22Rv1 (cell line): ENCODE measurements at regions not wholly inside any gene's neighbourhood (a gene's known extent, or its start where the extent isn't known, plus 50 kb on each side); places are given as distances from the start of the nearest gene placed in this dataset.

Experiments
- H3K27ac ChIP-seq: fragments of 450-650 bp; 2 replicates; pipeline ENCODE4 v1.5.1; 2017
- ZFX ChIP-seq: fragments of 450-650 bp; IDR thresholded peaks from 2 replicates; pipeline ENCODE4 v1.6.1; 2017; ENCODE audit warnings: antibody characterized with exemption, borderline replicate concordance
- TF ChIP-seq, protein P1 (sequence below): fragments of 450-650 bp; IDR thresholded peaks from 2 replicates; pipeline ENCODE4 v1.5.1; 2017; ENCODE audit warnings: mild to moderate bottlenecking

GRCh38 chr15:29945943-29946596, 123.8 kb upstream of the TJP1 start:
- no peak overlapping the region for H3K27ac ChIP-seq
- TF ChIP-seq ZFX: no peak
- TF ChIP-seq, protein P1, sequence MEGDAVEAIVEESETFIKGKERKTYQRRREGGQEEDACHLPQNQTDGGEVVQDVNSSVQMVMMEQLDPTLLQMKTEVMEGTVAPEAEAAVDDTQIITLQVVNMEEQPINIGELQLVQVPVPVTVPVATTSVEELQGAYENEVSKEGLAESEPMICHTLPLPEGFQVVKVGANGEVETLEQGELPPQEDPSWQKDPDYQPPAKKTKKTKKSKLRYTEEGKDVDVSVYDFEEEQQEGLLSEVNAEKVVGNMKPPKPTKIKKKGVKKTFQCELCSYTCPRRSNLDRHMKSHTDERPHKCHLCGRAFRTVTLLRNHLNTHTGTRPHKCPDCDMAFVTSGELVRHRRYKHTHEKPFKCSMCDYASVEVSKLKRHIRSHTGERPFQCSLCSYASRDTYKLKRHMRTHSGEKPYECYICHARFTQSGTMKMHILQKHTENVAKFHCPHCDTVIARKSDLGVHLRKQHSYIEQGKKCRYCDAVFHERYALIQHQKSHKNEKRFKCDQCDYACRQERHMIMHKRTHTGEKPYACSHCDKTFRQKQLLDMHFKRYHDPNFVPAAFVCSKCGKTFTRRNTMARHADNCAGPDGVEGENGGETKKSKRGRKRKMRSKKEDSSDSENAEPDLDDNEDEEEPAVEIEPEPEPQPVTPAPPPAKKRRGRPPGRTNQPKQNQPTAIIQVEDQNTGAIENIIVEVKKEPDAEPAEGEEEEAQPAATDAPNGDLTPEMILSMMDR: no peak

GRCh38 chr15:29944925-29945324, 122.7 kb upstream of the TJP1 start:
- TF ChIP-seq, protein P1: no peak
- TF ChIP-seq ZFX: no peak
- no peak overlapping the region for H3K27ac ChIP-seq

DNA sequence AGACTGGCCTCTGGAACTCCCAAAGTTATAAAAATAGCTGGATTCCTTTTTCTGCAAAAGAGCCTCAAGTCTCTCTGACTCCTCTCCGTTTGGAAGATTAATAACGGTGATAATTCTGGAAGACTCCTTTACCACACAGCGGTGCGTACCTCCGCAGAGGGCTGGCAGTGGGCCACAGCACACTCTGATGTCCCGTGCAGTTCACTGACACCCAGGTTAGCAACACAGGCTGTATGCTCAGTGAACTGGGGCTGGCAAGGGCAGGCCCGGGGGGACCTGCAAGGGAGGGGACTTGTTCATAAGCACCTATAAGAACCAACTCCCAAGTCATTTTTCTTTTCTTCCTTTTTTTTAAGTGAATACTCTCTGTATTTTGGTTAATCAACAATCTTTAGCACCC, 120.3 kb upstream of the TJP1 start:
- TF ChIP-seq, protein P1: no peak; the same call in 1 of the 2 replicates
- TF ChIP-seq ZFX: no peak
- no peak overlapping the region for H3K27ac ChIP-seq

GRCh38 chr15:29942143-29942542, 119.9 kb upstream of the TJP1 start:
- TF ChIP-seq, protein P1: peak; percentile 31
- no peak for TF ChIP-seq ZFX
- H3K27ac ChIP-seq: no peak overlapping the region

DNA sequence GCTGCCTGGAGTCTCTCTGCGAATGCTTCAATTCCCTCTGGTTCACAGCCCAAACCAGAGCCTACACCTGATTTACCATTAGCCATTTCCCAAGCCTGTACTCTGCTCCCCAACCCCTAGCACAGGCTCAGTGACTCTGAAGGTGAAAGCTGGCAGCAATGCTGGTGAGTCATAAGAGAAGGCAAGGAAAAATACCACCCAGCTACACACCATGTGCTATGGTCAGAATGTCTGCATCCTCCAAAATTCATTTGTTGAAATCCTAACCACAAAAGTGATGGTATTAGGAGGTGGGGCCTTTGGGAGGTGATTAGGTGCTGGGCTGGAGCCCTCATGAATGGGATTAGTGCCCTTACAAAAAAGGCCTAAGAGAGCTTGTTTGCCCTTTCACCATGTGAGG, 117.1 kb upstream of the TJP1 start:
- TF ChIP-seq ZFX: no peak
- TF ChIP-seq, protein P1: no peak
- H3K27ac ChIP-seq: no peak overlapping the region

- TF ChIP-seq ZFX: no peak
- TF ChIP-seq, protein P1: no peak
- H3K27ac ChIP-seq: no peak overlapping the region
Observed at GRCh38 chr15:29938361-29939335, 116.4 kb upstream of the TJP1 start.

DNA sequence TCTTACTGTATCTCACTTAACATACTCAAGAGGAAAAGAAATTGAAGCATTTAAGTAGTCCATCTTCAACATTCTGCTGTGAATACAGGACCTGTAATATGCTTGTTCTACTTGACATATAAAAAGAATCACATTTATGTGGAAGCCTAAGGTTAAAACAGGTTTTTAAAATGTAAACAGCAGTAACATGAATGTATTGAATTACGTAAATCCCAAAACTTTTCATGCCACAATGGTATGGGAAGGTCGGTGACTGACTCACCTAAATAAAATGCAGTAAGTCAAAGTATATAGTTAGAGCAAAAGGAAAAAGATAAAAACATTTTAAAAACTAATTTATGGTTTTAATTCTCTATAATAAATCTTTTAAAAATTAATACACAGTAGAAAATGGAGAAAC, 115.7 kb upstream of the TJP1 start:
- no peak overlapping the region for H3K27ac ChIP-seq
- TF ChIP-seq, protein P1: no peak
- no peak for TF ChIP-seq ZFX
